NCI-H2171 (cell line): ENCODE measurements at regions not wholly inside any gene's neighbourhood (a gene's known extent, or its start where the extent isn't known, plus 50 kb on each side); places are given as distances from the start of the nearest gene placed in this dataset.

ENCODE experiments used
- DNase-seq: peaks from one replicate; lab custom pipeline; 2025; lab: John Stamatoyannopoulos, UW

GRCh38 chr2:128982670-128983069 is 664.0 kb upstream of the HS6ST1 start:
- DNase-seq, result no peak

- no peak for DNase-seq
Observed at GRCh38 chr2:128983094-128983493, 664.4 kb upstream of the HS6ST1 start.

GRCh38 chr2:128984081-128984480 is 665.4 kb upstream of the HS6ST1 start:
- DNase-seq, result no peak

- no peak for DNase-seq
Observed at GRCh38 chr2:128984855-128985254, 666.2 kb upstream of the HS6ST1 start.

- no peak for DNase-seq
Observed at GRCh38 chr2:128986026-128986715, 667.5 kb upstream of the HS6ST1 start.

GRCh38 chr2:128986867-128987268 is 668.2 kb upstream of the HS6ST1 start:
- DNase-seq, result no peak

GRCh38 chr2:128988326-128988725 is 669.7 kb upstream of the HS6ST1 start:
- DNase-seq, result no peak

- DNase-seq, result no peak
Observed at GRCh38 chr2:128988967-128989366, 670.3 kb upstream of the HS6ST1 start.

- no peak for DNase-seq
Observed at GRCh38 chr2:128995086-128995485, 676.4 kb upstream of the HS6ST1 start.

- DNase-seq, result no peak
Observed at GRCh38 chr2:128996078-128996477, 677.4 kb upstream of the HS6ST1 start.

GRCh38 chr2:128997166-128997866 is 678.6 kb upstream of the HS6ST1 start:
- DNase-seq, result no peak

GRCh38 chr2:129001926-129002325 is 683.3 kb upstream of the HS6ST1 start:
- DNase-seq, result no peak

GRCh38 chr2:129002751-129003150 is 684.1 kb upstream of the HS6ST1 start:
- DNase-seq, result no peak

- DNase-seq, result peak; percentile 32
Observed at GRCh38 chr2:129004485-129004884, 685.8 kb upstream of the HS6ST1 start.

GRCh38 chr2:129004940-129005490 is 686.3 kb upstream of the HS6ST1 start:
- DNase-seq, result no peak

GRCh38 chr2:129006135-129006886 is 687.6 kb upstream of the HS6ST1 start:
- peak; percentile 19 for DNase-seq

- DNase-seq, result no peak
Observed at GRCh38 chr2:129006901-129007300, 688.2 kb upstream of the HS6ST1 start.

GRCh38 chr2:129008055-129008880 is 689.6 kb upstream of the HS6ST1 start:
- no peak for DNase-seq

GRCh38 chr2:129008881-129009554 is 690.4 kb upstream of the HS6ST1 start:
- DNase-seq, result no peak

- no peak for DNase-seq
Observed at GRCh38 chr2:129009555-129010146, 691.0 kb upstream of the HS6ST1 start.

GRCh38 chr2:129010262-129010661 is 691.6 kb upstream of the HS6ST1 start:
- no peak for DNase-seq
